K562 (cell line): ENCODE measurements at regions not wholly inside any gene's neighbourhood (a gene's known extent, or its start where the extent isn't known, plus 50 kb on each side); places are given as distances from the start of the nearest gene placed in this dataset.

Experiments
- ATAC-seq: fragments of 200-7000 bp; cut with Tn5 transposase; 3 replicates; pipeline ENCODE4 v1.9.1; 2020; ENCODE audit warnings: moderate library complexity
- BruUV-seq: library from RNA; stranded (reverse); fragments of 400-500 nt; replicated peaks from 2 replicates; lab custom pipeline; 2021; lab: Mats Ljungman, UMichigan
- CTCF ChIA-PET: fragments of 300-600 bp; formaldehyde crosslinking; extraction: SDS; loops from one replicate; lab custom pipeline; 2021; ENCODE audit warnings: low intra/inter-chr PET ratio; lab: Yijun Ruan, JAX
- POLR2A ChIA-PET: fragments of 300-600, 350-650 bp; sonication (Branson Sonifier 250); formaldehyde crosslinking; extraction: SDS; loops from one replicate; lab custom pipeline; 2021; ENCODE audit warnings: antibody characterized with exemption, inconsistent platforms; lab: Yijun Ruan, JAX
- DNase-seq, 4 experiments: peaks; one replicate each; pipeline versions ENCODE4 v3.0.0 to v3.0.0-alpha.2; 2011 to 2018; ENCODE audit warnings: low spot score in 3 of 4, mixed read lengths in 3 of 4; ENCODE audit errors: extremely low read depth in 1 of 4
- FAIRE-seq: peaks from 2 replicates; lab custom pipeline; 2011; peaks lifted over from hg19 to GRCh38; lab: Jason Lieb, UNC
- H2AFZ ChIP-seq: 2 replicates; pipeline ENCODE4 v1.6.0; 2011; ENCODE audit warnings: low read depth, low read length, control low read depth, inconsistent platforms
- H3K27ac ChIP-seq: fragments of 200-600 bp; 3 replicates; pipeline ENCODE4 v1.8.0; 2011; ENCODE audit warnings: low read depth, mild to moderate bottlenecking, control low read depth, inconsistent platforms, low read length, moderate library complexity, mixed read lengths; ENCODE audit errors: extremely low read depth
- H3K27me3 ChIP-seq, 2 experiments: fragments of 300-600 bp in 1 of 2; 2 replicates in 1 of 2; 3 replicates in 1 of 2; pipeline versions ENCODE4 v1.6.0 to v1.8.0; 2011; ENCODE audit warnings: inconsistent platforms in 2 of 2, low read length in 2 of 2, mild to moderate bottlenecking in 1 of 2, mixed read lengths in 1 of 2, moderate library complexity in 1 of 2; ENCODE audit not compliant: control insufficient read depth in 2 of 2, insufficient read depth in 2 of 2
- H3K36me3 ChIP-seq: fragments of 300-600 bp; 3 replicates; pipeline ENCODE4 v1.8.0; 2011; ENCODE audit warnings: mild to moderate bottlenecking, low read length, inconsistent platforms; ENCODE audit not compliant: control insufficient read depth, insufficient read depth
- H3K4me1 ChIP-seq, 2 experiments: fragments of 200-600 bp in 1 of 2; replicated peaks in 1 of 2; 2 replicates in 1 of 2; 3 replicates in 1 of 2; pipeline versions ENCODE4 v1.5.1 to v1.8.0; 2011; ENCODE audit warnings: inconsistent platforms in 2 of 2, low read length in 2 of 2, mild to moderate bottlenecking in 1 of 2, mixed read lengths in 1 of 2, moderate library complexity in 1 of 2; ENCODE audit not compliant: control insufficient read depth in 2 of 2, insufficient read depth in 2 of 2
- H3K4me2 ChIP-seq: 2 replicates; pipeline ENCODE4 v1.6.1; 2011; ENCODE audit warnings: low read length, control low read depth, inconsistent platforms, mixed read lengths; ENCODE audit not compliant: insufficient read depth
- H3K4me3 ChIP-seq: fragments of 200-600 bp; sonication (generic), shearing (Covaris generic); 2 replicates; pipeline ENCODE4 v1.5.1; 2016; ENCODE audit warnings: control low read depth, inconsistent platforms
- H3K79me2 ChIP-seq: fragments of 200-600 bp; 3 replicates; pipeline ENCODE4 v1.8.0; 2011; ENCODE audit warnings: low read length, inconsistent platforms; ENCODE audit not compliant: control insufficient read depth, insufficient read depth
- H3K9ac ChIP-seq, 2 experiments: 2 replicates each; pipeline versions ENCODE4 v1.6.0 to v1.6.1; 2011; ENCODE audit warnings: low read depth in 2 of 2, low read length in 2 of 2, control low read depth in 1 of 2, inconsistent platforms in 1 of 2, mild to moderate bottlenecking in 1 of 2, mixed read lengths in 1 of 2; ENCODE audit not compliant: insufficient read depth in 1 of 2
- H3K9me1 ChIP-seq: one replicate; pipeline ENCODE4 v1.6.0; 2011; ENCODE audit warnings: inconsistent platforms, mild to moderate bottlenecking, low read length, moderate library complexity; ENCODE audit not compliant: control insufficient read depth, insufficient read depth
- H3K9me3 ChIP-seq: replicated peaks from 2 replicates; pipeline ENCODE4 v1.5.1; 2011; ENCODE audit warnings: low read depth, low read length, inconsistent platforms; ENCODE audit not compliant: control insufficient read depth, insufficient read depth
- H4K20me1 ChIP-seq: replicated peaks from 2 replicates; pipeline ENCODE4 v1.6.1; 2011; ENCODE audit warnings: low read length, inconsistent platforms, mixed read lengths; ENCODE audit not compliant: control insufficient read depth, insufficient read depth
- ARID2 ChIP-seq: fragments of 450-650 bp; IDR thresholded peaks from 2 replicates; pipeline ENCODE4 v1.6.1; 2017; ENCODE audit warnings: antibody characterized with exemption, mild to moderate bottlenecking
- ARNT ChIP-seq, 2 experiments: fragments of 450-650 bp; IDR thresholded peaks; 2 replicates each; pipeline ENCODE4 v1.6.1; 2016; ENCODE audit warnings: mild to moderate bottlenecking in 1 of 2
- CREM ChIP-seq: IDR thresholded peaks from 2 replicates; pipeline ENCODE4 v1.6.1; 2014; ENCODE audit warnings: antibody characterized with exemption, low read depth
- FOXK2 ChIP-seq, 2 experiments: fragments of 450-650 bp; IDR thresholded peaks in 1 of 2; conservative IDR thresholded peaks in 1 of 2; 2 replicates each; pipeline ENCODE4 v1.6.1; 2016; ENCODE audit warnings: low read depth in 2 of 2, mild to moderate bottlenecking in 1 of 2
- KLF1 ChIP-seq: fragments of 450-650 bp; IDR thresholded peaks from 2 replicates; pipeline ENCODE4 v1.6.1; 2016; ENCODE audit warnings: missing genetic modification characterization, missing compliant biosample characterization
- MECOM ChIP-seq: fragments of 250-450 bp; sonication (Bioruptor Pico); IDR thresholded peaks from 2 replicates; pipeline ENCODE4 v1.8.0; 2022; ENCODE audit warnings: inconsistent platforms
- NCOA2 ChIP-seq, 2 experiments: fragments of 450-650 bp; IDR thresholded peaks; 2 replicates each; pipeline ENCODE4 v1.6.1; 2018; ENCODE audit warnings: mild to moderate bottlenecking in 2 of 2, moderate library complexity in 1 of 2; ENCODE audit not compliant: partially characterized antibody in 2 of 2
- NCOA4 ChIP-seq: fragments of 450-650 bp; IDR thresholded peaks from 2 replicates; pipeline ENCODE4 v1.6.1; 2018; ENCODE audit warnings: mild to moderate bottlenecking; ENCODE audit not compliant: partially characterized antibody
- NFYB ChIP-seq: IDR thresholded peaks from 2 replicates; pipeline ENCODE4 v1.6.1; 2011; ENCODE audit warnings: mild to moderate bottlenecking, moderate library complexity; ENCODE audit not compliant: insufficient read length; ENCODE audit errors: extremely low read depth
- NUFIP1 ChIP-seq: fragments of 450-650 bp; IDR thresholded peaks from 2 replicates; pipeline ENCODE4 v1.6.1; 2018; ENCODE audit not compliant: partially characterized antibody
- POLR2AphosphoS5 ChIP-seq: IDR thresholded peaks from 2 replicates; pipeline ENCODE4 v1.6.1; 2011; ENCODE audit warnings: mild to moderate bottlenecking, low read depth, low read length, moderate library complexity; ENCODE audit not compliant: control insufficient read depth, insufficient read depth
- SAFB2 ChIP-seq: fragments of 200-400 bp; formaldehyde crosslinking; IDR thresholded peaks from 2 replicates; pipeline ENCODE4 v1.6.1; 2018; ENCODE audit warnings: borderline replicate concordance, low read length, low read depth, moderate library complexity; ENCODE audit not compliant: severe bottlenecking
- ZNF197 ChIP-seq: fragments of 200-800 bp; sonication (Bioruptor generic); IDR thresholded peaks from 2 replicates; pipeline ENCODE4 v1.6.1; 2016; ENCODE audit warnings: low read depth, missing genetic modification characterization, missing compliant biosample characterization
- ZNF551 ChIP-seq: fragments of 250-450 bp; sonication (Bioruptor Pico); IDR thresholded peaks from 2 replicates; pipeline ENCODE4 v1.5.0; 2021; ENCODE audit warnings: mild to moderate bottlenecking, moderate library complexity
- WGBS: fragments of 100-300 bp; shearing (Covaris generic); methylation state at CpG from one replicate; pipeline ENCODE4 v1.1.6; 2016; ENCODE audit warnings: low coverage, mixed read lengths; ENCODE audit not compliant: insufficient coverage; ENCODE audit errors: missing lambda C conversion rate; 5-methylcytosine and 5-hydroxymethylcytosine counted together
- in situ Hi-C: fragments of 300-500 bp; cut with MboI; formaldehyde crosslinking; loops from 4 replicates; pipeline ENCODE4 v1.15.0; 2018; ENCODE audit warnings: inconsistent platforms, mixed read lengths
- intact Hi-C: fragments of 100-400 bp; cut with micrococcal nuclease; formaldehyde crosslinking; loops from 2 replicates; pipeline ENCODE4 v1.14.2; 2022
- TF ChIP-seq, protein P1 (sequence below): IDR thresholded peaks from 2 replicates; pipeline ENCODE4 v1.6.1; 2011; ENCODE audit not compliant: insufficient read length; ENCODE audit errors: extremely low read depth
- TF ChIP-seq, protein P2 (sequence below): fragments of 250-450 bp; sonication (Bioruptor Pico); IDR thresholded peaks from 2 replicates; pipeline ENCODE4 v1.4.0; 2020
- TF ChIP-seq, protein P3 (sequence below): IDR thresholded peaks from 2 replicates; pipeline ENCODE4 v1.6.1; 2012; ENCODE audit warnings: low read depth, low read length, improper control_type of control experiment, borderline replicate concordance
- TF ChIP-seq, protein P4 (sequence below): fragments of 450-650 bp; conservative IDR thresholded peaks from 2 replicates; pipeline ENCODE4 v1.6.1; 2016; ENCODE audit warnings: missing genetic modification characterization, low read depth, mild to moderate bottlenecking, control low read depth, missing compliant biosample characterization

DNA sequence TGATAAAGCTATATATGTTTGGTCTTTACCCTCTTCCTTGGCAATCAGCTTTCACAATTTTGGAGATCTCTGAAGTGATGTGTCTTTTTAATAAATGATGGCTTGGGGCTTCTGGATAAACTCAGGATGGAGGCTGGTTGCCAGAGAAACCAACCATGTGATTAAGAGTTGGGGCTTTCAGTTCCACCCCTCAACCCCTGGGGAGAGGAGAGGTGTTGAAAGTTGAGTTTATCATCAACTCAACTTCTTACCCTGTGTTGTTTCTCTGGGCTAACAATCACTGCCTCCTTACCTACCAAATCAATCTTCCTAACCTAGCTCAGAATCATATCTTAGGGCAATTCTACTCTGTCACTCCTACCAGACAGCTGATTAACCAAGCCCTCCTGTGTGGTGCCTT lies 735.8 kb downstream of the ZPLD1 start (continued):
- TF ChIP-seq FOXK2 (conservative IDR thresholded peaks at IDR 0.05 in 1 of 2, IDR thresholded peaks at IDR 0.05 in 1 of 2; ENCODE audit: low read depth in 2 of 2): no peak
- TF ChIP-seq CREM: no peak
- TF ChIP-seq, protein P1, sequence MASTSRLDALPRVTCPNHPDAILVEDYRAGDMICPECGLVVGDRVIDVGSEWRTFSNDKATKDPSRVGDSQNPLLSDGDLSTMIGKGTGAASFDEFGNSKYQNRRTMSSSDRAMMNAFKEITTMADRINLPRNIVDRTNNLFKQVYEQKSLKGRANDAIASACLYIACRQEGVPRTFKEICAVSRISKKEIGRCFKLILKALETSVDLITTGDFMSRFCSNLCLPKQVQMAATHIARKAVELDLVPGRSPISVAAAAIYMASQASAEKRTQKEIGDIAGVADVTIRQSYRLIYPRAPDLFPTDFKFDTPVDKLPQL: no peak
- no peak for TF ChIP-seq POLR2AphosphoS5
- TF ChIP-seq, protein P2, sequence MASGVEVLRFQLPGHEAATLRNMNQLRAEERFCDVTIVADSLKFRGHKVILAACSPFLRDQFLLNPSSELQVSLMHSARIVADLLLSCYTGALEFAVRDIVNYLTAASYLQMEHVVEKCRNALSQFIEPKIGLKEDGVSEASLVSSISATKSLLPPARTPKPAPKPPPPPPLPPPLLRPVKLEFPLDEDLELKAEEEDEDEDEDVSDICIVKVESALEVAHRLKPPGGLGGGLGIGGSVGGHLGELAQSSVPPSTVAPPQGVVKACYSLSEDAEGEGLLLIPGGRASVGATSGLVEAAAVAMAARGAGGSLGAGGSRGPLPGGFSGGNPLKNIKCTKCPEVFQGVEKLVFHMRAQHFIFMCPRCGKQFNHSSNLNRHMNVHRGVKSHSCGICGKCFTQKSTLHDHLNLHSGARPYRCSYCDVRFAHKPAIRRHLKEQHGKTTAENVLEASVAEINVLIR (CRISPR knock-in tag): no peak

DNA sequence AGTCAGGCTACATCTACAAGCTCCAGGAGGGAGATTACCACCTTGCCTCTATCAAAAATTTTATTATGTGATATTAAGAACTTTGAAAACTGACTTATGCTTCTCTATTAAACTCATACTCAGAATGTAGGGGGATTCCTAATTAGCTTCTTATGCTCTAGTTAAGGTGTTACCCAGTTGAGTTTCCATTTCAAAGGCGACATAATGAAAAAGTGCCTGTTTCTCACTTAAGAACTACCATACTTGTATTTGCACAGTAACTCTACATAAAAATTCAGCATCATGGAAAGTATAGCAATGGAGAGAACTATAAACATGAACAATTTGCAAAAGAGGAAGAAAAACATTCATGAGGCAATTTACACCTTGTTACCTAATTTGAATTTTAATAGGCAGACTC lies 739.1 kb downstream of the ZPLD1 start:
- ChIA-PET CTCF (no interaction called here), POLR2A (no interaction called here)
- Histone ChIP-seq H3K27ac (no peak overlapping the region), H3K27me3 (no peaks in the 10 kb centered on the region), H3K4me2 (no peak overlapping the region), H3K9me1 (no peaks in the 10 kb centered on the region), H3K9me3 (no peaks in the 10 kb centered on the region), H3K79me2 (no peaks in the 10 kb centered on the region), H3K36me3 (no peaks in the 10 kb centered on the region), H4K20me1 (no peaks in the 10 kb centered on the region), H2AFZ (no peak overlapping the region), H3K4me3 (no peak overlapping the region), H3K9ac (no peak overlapping the region), H3K4me1 (no peaks in the 10 kb centered on the region)
- WGBS: 0% methylated on average over 1 of the region's 1 CpG
- DNase-seq: no peak
- no TSS peak for BruUV-seq
- intact Hi-C loops (no loop called here), in situ Hi-C loops (no loop called here)
- no peak for ATAC-seq
- no peak for FAIRE-seq
- TF ChIP-seq KLF1: no peak
- no peak for TF ChIP-seq ARNT (IDR thresholded peaks at IDR 0.05)
- TF ChIP-seq ZNF551 (CRISPR knock-in tag): no peak
- TF ChIP-seq NUFIP1: no peak
- no peak for TF ChIP-seq NCOA2 (IDR thresholded peaks at IDR 0.05; ENCODE audit: partially characterized antibody in 2 of 2)
- TF ChIP-seq NCOA4: no peak
- no peak for TF ChIP-seq NFYB
- no peak for TF ChIP-seq SAFB2
- TF ChIP-seq ARID2: no peak
- TF ChIP-seq, protein P3, sequence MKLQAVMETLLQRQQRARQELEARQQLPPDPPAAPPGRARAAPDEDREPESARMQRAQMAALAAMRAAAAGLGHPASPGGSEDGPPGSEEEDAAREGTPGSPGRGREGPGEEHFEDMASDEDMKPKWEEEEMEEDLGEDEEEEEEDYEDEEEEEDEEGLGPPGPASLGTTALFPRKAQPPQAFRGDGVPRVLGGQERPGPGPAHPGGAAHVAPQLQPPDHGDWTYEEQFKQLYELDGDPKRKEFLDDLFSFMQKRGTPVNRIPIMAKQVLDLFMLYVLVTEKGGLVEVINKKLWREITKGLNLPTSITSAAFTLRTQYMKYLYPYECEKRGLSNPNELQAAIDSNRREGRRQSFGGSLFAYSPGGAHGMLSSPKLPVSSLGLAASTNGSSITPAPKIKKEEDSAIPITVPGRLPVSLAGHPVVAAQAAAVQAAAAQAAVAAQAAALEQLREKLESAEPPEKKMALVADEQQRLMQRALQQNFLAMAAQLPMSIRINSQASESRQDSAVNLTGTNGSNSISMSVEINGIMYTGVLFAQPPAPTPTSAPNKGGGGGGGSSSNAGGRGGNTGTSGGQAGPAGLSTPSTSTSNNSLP: no peak
- no peak for TF ChIP-seq MECOM
- TF ChIP-seq ZNF197 (CRISPR knock-in tag): no peak
- TF ChIP-seq, protein P4, sequence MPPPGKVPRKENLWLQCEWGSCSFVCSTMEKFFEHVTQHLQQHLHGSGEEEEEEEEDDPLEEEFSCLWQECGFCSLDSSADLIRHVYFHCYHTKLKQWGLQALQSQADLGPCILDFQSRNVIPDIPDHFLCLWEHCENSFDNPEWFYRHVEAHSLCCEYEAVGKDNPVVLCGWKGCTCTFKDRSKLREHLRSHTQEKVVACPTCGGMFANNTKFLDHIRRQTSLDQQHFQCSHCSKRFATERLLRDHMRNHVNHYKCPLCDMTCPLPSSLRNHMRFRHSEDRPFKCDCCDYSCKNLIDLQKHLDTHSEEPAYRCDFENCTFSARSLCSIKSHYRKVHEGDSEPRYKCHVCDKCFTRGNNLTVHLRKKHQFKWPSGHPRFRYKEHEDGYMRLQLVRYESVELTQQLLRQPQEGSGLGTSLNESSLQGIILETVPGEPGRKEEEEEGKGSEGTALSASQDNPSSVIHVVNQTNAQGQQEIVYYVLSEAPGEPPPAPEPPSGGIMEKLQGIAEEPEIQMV (tag): no peak
